Upper lobe of left lung (tissue), 4 donors: ENCODE measurements at regions not wholly inside any gene's neighbourhood (a gene's known extent, or its start where the extent isn't known, plus 50 kb on each side); places are given as distances from the start of the nearest gene placed in this dataset.

ENCODE experiments used
- POLR2A ChIP-seq, 4 donors: fragments of 450-650 bp; IDR thresholded peaks; one replicate each; pipeline ENCODE4 v1.5.1; 2016 to 2017; ENCODE audit warnings: antibody characterized with exemption in 4 of 4, mild to moderate bottlenecking in 2 of 4
- TF ChIP-seq, protein P1 (sequence below), 6 experiments: fragments of 450-650 bp in 4 of 6; fragments of 200-600 bp in 2 of 6; sonication (generic) in 2 of 6; IDR thresholded peaks; one replicate each; pipeline ENCODE4 v1.5.1; 2016 to 2019; ENCODE audit warnings: antibody characterized with exemption in 6 of 6

DNA sequence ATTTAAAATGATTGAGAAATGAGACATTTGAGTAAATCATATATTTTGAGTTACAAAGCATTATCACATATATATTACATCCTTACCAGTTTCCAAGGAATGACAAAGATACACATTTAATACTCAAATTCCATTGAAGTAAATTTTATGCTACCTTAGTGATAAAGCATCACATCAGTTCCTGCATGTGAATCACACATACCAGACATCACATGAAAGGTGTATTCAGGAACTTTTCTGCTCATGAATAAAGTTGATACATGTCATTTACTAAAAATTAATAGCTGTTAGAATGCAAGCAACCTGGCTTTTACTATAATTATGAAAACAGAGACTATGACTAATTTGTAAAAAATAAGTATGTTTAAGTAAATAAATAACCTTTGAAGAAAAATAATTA, 548.8 kb upstream of the SLC39A10 start:
- TF ChIP-seq, protein P1, sequence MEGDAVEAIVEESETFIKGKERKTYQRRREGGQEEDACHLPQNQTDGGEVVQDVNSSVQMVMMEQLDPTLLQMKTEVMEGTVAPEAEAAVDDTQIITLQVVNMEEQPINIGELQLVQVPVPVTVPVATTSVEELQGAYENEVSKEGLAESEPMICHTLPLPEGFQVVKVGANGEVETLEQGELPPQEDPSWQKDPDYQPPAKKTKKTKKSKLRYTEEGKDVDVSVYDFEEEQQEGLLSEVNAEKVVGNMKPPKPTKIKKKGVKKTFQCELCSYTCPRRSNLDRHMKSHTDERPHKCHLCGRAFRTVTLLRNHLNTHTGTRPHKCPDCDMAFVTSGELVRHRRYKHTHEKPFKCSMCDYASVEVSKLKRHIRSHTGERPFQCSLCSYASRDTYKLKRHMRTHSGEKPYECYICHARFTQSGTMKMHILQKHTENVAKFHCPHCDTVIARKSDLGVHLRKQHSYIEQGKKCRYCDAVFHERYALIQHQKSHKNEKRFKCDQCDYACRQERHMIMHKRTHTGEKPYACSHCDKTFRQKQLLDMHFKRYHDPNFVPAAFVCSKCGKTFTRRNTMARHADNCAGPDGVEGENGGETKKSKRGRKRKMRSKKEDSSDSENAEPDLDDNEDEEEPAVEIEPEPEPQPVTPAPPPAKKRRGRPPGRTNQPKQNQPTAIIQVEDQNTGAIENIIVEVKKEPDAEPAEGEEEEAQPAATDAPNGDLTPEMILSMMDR (IDR thresholded peaks at IDR 0.05): no peak
- TF ChIP-seq POLR2A (IDR thresholded peaks at IDR 0.05): no peak
